ENCODE measurements at regions not wholly inside any gene's neighbourhood (a gene's known extent, or its start where the extent isn't known, plus 50 kb on each side); places are given as distances from the start of the nearest gene placed in this dataset.

- TF ChIP-seq CTCF (conservative IDR thresholded peaks at IDR 0.05; ENCODE audit: low read length) (peak; percentile 81), EZH2phosphoT487 (IDR thresholded peaks at IDR 0.05; ENCODE audit: borderline replicate concordance, low read depth, low read length) (no peak)
These were observed 201.7 kb downstream of the NRIP1 start for GRCh38 chr21:14862794-14863720.
